Fibroblast of mammary gland (primary cell): ENCODE measurements at regions not wholly inside any gene's neighbourhood (a gene's known extent, or its start where the extent isn't known, plus 50 kb on each side); places are given as distances from the start of the nearest gene placed in this dataset.
A peak's percentile ranks its signal among the peaks of the same experiment; 100 is the strongest.

ENCODE experiments used
- DNase-seq: peaks from one replicate; pipeline ENCODE4 v3.0.0-alpha.2; 2010; ENCODE audit warnings: low read depth
- H3K4me3 ChIP-seq: 2 replicates; pipeline ENCODE4 v1.5.1; 2011; ENCODE audit warnings: low read depth, mild to moderate bottlenecking, low read length, moderate library complexity; ENCODE audit not compliant: control insufficient read depth
- TF ChIP-seq, protein P1 (sequence below): conservative IDR thresholded peaks from 2 replicates; pipeline ENCODE4 v1.5.1; 2011; ENCODE audit warnings: low read depth, low read length, inconsistent platforms; ENCODE audit not compliant: control insufficient read depth, insufficient read depth

DNA sequence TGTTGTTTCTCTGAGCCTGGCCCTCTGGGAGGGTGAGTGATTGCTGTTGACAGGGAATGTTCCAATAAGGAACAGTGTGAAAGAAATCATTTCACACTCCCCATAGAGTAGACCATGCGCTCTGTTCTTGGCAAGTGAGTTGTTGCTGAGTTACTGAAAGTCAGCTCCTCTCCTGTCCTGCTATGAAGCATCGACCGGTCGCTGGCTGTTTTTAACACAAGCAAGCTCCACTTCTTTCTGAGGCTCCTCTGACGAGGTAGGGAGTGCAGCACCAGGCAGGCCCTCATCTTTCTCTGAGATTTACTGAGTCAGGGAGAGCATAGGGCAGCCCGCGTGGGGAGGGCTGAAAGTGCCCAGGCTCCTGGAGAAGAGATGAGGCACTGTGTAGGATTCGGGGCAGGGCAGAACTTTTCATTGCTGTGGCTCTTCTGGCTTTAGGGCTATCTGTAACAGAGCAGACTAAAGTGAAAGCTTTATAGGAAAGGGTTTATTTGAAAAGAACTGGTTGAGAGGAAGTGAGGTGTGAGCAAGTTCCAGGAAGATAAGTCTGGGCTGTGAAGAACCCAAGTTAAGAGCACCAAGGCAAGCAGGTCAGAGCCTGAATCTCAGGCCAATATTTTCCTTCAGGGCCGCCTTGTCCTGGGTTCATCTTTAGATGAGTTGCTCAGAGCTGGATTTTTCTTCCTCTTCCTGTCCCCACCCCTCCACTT is 332.2 kb downstream of the CCSER2 start:
- TF ChIP-seq, protein P1, sequence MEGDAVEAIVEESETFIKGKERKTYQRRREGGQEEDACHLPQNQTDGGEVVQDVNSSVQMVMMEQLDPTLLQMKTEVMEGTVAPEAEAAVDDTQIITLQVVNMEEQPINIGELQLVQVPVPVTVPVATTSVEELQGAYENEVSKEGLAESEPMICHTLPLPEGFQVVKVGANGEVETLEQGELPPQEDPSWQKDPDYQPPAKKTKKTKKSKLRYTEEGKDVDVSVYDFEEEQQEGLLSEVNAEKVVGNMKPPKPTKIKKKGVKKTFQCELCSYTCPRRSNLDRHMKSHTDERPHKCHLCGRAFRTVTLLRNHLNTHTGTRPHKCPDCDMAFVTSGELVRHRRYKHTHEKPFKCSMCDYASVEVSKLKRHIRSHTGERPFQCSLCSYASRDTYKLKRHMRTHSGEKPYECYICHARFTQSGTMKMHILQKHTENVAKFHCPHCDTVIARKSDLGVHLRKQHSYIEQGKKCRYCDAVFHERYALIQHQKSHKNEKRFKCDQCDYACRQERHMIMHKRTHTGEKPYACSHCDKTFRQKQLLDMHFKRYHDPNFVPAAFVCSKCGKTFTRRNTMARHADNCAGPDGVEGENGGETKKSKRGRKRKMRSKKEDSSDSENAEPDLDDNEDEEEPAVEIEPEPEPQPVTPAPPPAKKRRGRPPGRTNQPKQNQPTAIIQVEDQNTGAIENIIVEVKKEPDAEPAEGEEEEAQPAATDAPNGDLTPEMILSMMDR, result no peak
- no peak for DNase-seq
- H3K4me3 ChIP-seq, result no peak overlapping the region

GRCh38 chr10:84665211-84665610 is 336.8 kb downstream of the CCSER2 start:
- H3K4me3 ChIP-seq, result no peak overlapping the region
- DNase-seq, result no peak
- TF ChIP-seq, protein P1, result no peak

DNA sequence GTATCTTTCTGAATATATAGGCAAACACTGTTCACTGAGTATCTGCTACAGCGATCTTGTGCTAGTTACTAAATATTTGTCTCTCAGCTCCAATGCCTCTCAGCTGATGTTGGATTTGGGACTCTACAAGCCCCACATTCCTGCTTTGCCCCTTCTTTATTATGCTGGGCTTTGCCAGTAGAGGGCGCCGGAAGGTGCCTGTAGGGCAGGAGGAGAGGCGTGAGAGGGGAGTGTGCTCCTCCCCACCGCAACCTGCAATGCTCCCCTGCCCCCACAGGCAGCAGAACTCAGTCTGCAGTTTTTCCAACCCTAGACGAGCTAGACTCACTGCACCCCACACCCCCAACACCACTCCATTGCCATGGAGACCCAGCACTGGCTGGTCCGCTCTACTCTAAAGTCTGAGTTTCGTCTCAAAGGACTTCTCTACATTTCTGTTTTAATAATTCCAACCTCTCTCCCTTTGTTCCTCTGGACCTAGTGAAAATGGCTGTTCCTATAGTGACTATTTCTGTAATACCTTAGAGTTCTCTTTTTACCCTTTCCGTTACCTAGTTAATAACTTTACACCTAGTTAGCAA is 337.6 kb downstream of the CCSER2 start:
- no peak overlapping the region for H3K4me3 ChIP-seq
- TF ChIP-seq, protein P1, result peak; percentile 3
- DNase-seq, result no peak

DNA sequence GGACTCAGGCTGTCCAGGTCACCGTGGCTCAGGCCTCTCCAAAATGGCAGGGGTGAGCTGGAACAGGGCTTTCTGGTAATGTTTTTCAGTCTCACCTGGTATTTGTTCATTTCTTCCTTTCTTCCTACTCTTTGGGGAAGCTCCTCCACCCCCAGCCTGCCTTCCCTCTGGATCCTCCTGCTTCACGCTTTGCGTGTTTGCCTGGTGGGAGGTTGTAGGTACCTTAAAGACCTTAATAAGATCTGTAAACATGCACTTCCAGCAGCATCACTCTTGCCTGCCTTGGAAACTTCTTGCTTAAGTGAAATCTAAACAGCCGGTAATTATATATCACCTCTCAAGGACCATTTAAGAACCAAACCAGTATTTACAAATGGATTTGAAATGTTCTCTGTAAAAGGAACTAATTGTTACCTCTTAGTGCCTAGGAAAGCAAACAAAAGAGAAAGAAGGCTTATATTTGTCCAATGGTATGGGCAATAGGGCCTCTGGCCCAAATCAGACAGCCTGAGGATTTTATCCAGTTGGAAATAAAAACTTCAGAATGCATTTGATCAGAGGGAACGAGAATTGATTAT is 339.9 kb downstream of the CCSER2 start:
- DNase-seq, result no peak
- TF ChIP-seq, protein P1, result no peak
- H3K4me3 ChIP-seq, result no peak overlapping the region

GRCh38 chr10:84675060-84675459 is 346.7 kb downstream of the CCSER2 start:
- H3K4me3 ChIP-seq, result no peak overlapping the region
- no peak for DNase-seq
- TF ChIP-seq, protein P1, result no peak

DNA sequence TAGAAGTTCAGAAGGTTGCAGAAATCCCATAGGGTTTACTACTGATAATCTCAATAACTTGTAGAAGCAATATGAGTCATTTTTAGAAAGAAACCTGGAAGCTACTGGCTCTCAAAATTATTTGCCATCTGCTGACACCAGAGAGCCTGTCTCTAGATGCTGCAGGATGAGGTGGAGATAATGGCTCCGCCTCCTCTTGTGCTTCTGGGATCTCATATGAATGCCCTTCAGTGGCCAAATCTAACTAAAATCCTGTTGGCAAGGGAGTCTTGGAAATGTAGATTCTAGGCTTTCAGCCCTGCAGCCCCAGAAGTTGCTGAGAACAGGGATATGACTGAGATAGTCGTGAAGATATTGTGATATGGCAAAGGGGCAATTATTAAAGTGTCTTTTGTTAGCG is 348.1 kb downstream of the CCSER2 start:
- no peak for DNase-seq
- H3K4me3 ChIP-seq, result no peak overlapping the region
- TF ChIP-seq, protein P1, result no peak
